ENCODE measurements at regions not wholly inside any gene's neighbourhood (a gene's known extent, or its start where the extent isn't known, plus 50 kb on each side); places are given as distances from the start of the nearest gene placed in this dataset.

DNA sequence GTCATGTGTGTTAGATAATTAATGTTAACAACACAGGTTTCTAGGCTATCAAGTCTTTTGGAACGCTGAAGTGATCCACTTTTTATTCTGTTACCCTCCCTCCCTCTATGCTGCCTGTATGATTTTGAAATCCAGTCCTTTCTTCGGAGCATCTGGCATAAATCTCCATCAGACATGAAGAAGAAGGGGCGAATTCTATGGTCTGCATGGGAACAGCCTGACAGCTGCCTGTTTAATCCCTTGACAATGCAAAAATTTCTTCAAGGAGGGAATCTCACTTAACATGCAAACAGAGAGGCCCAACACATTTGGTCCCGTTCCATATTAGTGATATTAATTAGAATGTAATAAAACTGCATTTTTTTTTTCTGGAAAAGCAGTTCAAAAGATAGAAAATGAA, 145.2 kb downstream of the VGLL3 start:
- TF ChIP-seq, protein P1, sequence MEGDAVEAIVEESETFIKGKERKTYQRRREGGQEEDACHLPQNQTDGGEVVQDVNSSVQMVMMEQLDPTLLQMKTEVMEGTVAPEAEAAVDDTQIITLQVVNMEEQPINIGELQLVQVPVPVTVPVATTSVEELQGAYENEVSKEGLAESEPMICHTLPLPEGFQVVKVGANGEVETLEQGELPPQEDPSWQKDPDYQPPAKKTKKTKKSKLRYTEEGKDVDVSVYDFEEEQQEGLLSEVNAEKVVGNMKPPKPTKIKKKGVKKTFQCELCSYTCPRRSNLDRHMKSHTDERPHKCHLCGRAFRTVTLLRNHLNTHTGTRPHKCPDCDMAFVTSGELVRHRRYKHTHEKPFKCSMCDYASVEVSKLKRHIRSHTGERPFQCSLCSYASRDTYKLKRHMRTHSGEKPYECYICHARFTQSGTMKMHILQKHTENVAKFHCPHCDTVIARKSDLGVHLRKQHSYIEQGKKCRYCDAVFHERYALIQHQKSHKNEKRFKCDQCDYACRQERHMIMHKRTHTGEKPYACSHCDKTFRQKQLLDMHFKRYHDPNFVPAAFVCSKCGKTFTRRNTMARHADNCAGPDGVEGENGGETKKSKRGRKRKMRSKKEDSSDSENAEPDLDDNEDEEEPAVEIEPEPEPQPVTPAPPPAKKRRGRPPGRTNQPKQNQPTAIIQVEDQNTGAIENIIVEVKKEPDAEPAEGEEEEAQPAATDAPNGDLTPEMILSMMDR (IDR thresholded peaks at IDR 0.05): no peak
- TF ChIP-seq POLR2A (IDR thresholded peaks at IDR 0.05): no peak

Data from thyroid gland (tissue), 4 donors.